Tibial nerve (tissue), 4 donors: ENCODE measurements at regions not wholly inside any gene's neighbourhood (a gene's known extent, or its start where the extent isn't known, plus 50 kb on each side); places are given as distances from the start of the nearest gene placed in this dataset.
"Not testable (repeated sequence)": the region's sequence is repeated elsewhere in the genome, so short reads cannot be mapped to it uniquely, and the experiment has no call there.

ENCODE experiments used
- DNase-seq, 2 donors: peaks; one replicate each; pipeline ENCODE4 v3.0.0-alpha.2; 2019; ENCODE audit warnings: low spot score in 2 of 2
- H3K27ac ChIP-seq, 4 donors: fragments of 200-600 bp; sonication (generic) in 3 of 4; one replicate each; pipeline ENCODE4 v1.5.1; 2017 to 2019; ENCODE audit warnings: mild to moderate bottlenecking in 1 of 4
- H3K27me3 ChIP-seq, 2 donors: fragments of 200-600 bp; sonication (generic) in 1 of 2; one replicate each; pipeline versions ENCODE4 v1.5.1 to v1.6.0; 2017 to 2019
- H3K36me3 ChIP-seq, 3 donors: fragments of 200-600 bp; sonication (generic); one replicate each; pipeline ENCODE4 v1.5.1; 2018 to 2019
- H3K4me1 ChIP-seq, 4 donors: fragments of 200-600 bp; sonication (generic) in 3 of 4; one replicate each; pipeline ENCODE4 v1.5.1; 2017 to 2019
- H3K4me3 ChIP-seq, 4 donors: fragments of 200-600 bp; sonication (generic) in 3 of 4; one replicate each; pipeline ENCODE4 v1.5.1; 2017 to 2019; ENCODE audit warnings: mild to moderate bottlenecking in 1 of 4, moderate library complexity in 1 of 4
- H3K9me3 ChIP-seq, 4 donors: fragments of 200-600 bp; sonication (generic) in 3 of 4; one replicate each; pipeline ENCODE4 v1.5.1; 2017 to 2019
- CTCF ChIP-seq, 5 experiments: fragments of 200-600 bp in 3 of 5; fragments of 450-650 bp in 2 of 5; sonication (generic) in 3 of 5; IDR thresholded peaks; one replicate each; pipeline ENCODE4 v1.5.1; 2016 to 2019; ENCODE audit warnings: antibody characterized with exemption in 5 of 5, mild to moderate bottlenecking in 3 of 5, moderate library complexity in 2 of 5
- EP300 ChIP-seq, 2 donors: sonication (generic); formaldehyde crosslinking; IDR thresholded peaks; one replicate each; pipeline ENCODE4 v1.6.1; 2017; ENCODE audit warnings: antibody characterized with exemption in 2 of 2, mild to moderate bottlenecking in 1 of 2
- POLR2A ChIP-seq, 2 donors: fragments of 450-650 bp; IDR thresholded peaks; one replicate each; pipeline ENCODE4 v1.6.1; 2017; ENCODE audit warnings: antibody characterized with exemption in 2 of 2, mild to moderate bottlenecking in 2 of 2, moderate library complexity in 2 of 2
- WGBS, 2 donors: methylation state at CpG; one replicate each; pipeline ENCODE4 v1.1.5; 2018; 5-methylcytosine and 5-hydroxymethylcytosine counted together

DNA sequence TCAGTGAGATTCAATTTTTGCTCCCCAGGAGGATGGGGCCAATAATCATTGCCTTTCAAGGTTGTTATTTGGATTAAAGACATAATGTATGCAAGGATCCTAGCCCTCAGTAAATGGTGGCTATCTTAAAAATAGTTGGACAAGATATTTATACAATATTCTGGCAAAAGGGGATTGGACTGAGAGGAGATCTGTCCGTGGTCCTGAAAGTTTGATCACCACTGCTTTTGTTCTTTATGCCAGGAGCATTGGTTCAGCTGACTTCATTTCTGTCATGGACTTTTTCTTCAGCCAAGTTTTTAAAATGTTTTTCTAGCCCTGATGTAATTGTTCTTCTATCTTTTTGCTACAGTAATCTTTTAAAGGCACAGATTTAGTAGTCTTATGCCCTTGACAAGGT lies 70.2 kb upstream of the TCL1A start:
- 0 to 4% methylated on average over 1 of the region's 1 CpG for WGBS, 2 donors
- Histone ChIP-seq H3K4me1 (no peaks in the 10 kb centered on the region), H3K36me3 (no peaks in the 10 kb centered on the region), H3K4me3 (no peak overlapping the region), H3K27me3 (no peaks in the 10 kb centered on the region), H3K27ac (no peak overlapping the region), H3K9me3 (no peaks in the 10 kb centered on the region)
- no peak for TF ChIP-seq POLR2A (IDR thresholded peaks at IDR 0.05)
- TF ChIP-seq EP300 (IDR thresholded peaks at IDR 0.05) = no peak
- no peak for TF ChIP-seq CTCF (IDR thresholded peaks at IDR 0.05)
- DNase-seq = no peak

DNA sequence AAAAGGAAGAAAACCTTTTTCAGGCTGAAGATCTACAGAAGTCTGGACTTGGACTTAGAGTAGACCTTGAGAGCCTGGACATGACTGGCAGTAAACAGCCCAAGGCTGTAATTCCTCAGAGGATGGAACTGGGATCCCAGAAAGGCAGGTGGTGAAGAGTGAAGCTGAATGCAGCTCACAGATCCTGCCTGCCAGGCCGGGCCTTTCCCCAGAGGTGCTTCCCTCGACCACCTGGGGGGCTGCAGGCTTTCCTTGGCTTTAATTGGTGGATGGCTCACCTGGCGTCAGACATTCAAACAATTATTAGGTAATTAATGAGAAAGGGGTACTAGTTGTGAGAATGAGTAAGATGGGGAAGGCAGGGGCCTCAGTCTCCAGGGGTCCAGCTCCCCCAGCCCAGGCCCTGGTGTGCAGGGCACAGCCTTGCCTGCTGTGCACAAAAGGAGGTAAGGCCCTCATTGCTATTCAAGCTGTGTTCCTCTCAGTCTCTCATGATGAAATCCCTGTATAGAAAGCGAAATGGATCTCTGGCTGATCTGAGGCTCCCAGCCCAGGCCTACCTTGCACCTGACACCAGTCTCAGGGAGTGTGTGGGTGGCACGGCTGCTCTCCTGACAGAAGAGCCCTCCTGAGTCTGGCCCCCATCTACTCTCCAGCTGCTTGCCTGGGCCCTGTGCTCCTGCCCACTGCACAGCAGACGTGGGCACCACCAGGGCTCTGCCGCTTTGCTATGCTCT lies 63.0 kb upstream of the TCL1A start:
- WGBS, 2 donors = 57 to 66% methylated on average over 7 of the region's 7 CpGs
- Histone ChIP-seq H3K4me3 (no peak overlapping the region), H3K27ac (no peak overlapping the region), H3K4me1 (no peaks in the 10 kb centered on the region), H3K36me3 (no peaks in the 10 kb centered on the region), H3K9me3 (no peaks in the 10 kb centered on the region), H3K27me3 (no peaks in the 10 kb centered on the region)
- no peak for DNase-seq
- TF ChIP-seq POLR2A (IDR thresholded peaks at IDR 0.05) (no peak), EP300 (IDR thresholded peaks at IDR 0.05) (no peak), CTCF (IDR thresholded peaks at IDR 0.05) (no peak)

GRCh38 chr14:95774265-95775160 lies 60.6 kb upstream of the TCL1A start:
- Histone ChIP-seq H3K9me3 (no peaks in the 10 kb centered on the region), H3K4me3 (no peak overlapping the region), H3K4me1 (no peaks in the 10 kb centered on the region), H3K36me3 (no peaks in the 10 kb centered on the region), H3K27me3 (no peaks in the 10 kb centered on the region), H3K27ac (no peak overlapping the region)
- TF ChIP-seq EP300 (IDR thresholded peaks at IDR 0.05) = no peak
- peak; percentile 62 to 89 (median 71) for TF ChIP-seq CTCF (IDR thresholded peaks at IDR 0.05)
- WGBS, 2 donors = 56 to 57% methylated on average over 28 of the region's 28 CpGs
- DNase-seq = peak; percentile 35 to 67

- Histone ChIP-seq H3K36me3 (no peaks in the 10 kb centered on the region), H3K4me1 (no peaks in the 10 kb centered on the region), H3K27me3 (no peaks in the 10 kb centered on the region), H3K27ac (no peak overlapping the region), H3K9me3 (no peaks in the 10 kb centered on the region), H3K4me3 (no peak overlapping the region)
- 50 to 64% methylated on average over 3 of the region's 3 CpGs for WGBS, 2 donors
- TF ChIP-seq CTCF (IDR thresholded peaks at IDR 0.05) = no peak
- no peak for TF ChIP-seq EP300 (IDR thresholded peaks at IDR 0.05)
- DNase-seq = no peak
Observed at GRCh38 chr14:95770777-95771176, 56.9 kb upstream of the TCL1A start.

GRCh38 chr14:95769976-95770375 lies 56.1 kb upstream of the TCL1A start:
- no peak overlapping the region for H3K4me3 ChIP-seq
- H3K4me1 ChIP-seq = no peaks in the 10 kb centered on the region
- H3K27me3 ChIP-seq = no peaks in the 10 kb centered on the region
- no peak for DNase-seq
- H3K27ac ChIP-seq = no peak overlapping the region
- WGBS, 2 donors = 23 to 39% methylated on average over 4 of the region's 4 CpGs
- TF ChIP-seq CTCF (IDR thresholded peaks at IDR 0.05) (no peak), POLR2A (IDR thresholded peaks at IDR 0.05) (no peak), EP300 (IDR thresholded peaks at IDR 0.05) (no peak)
- H3K36me3 ChIP-seq = no peaks in the 10 kb centered on the region
- no peaks in the 10 kb centered on the region for H3K9me3 ChIP-seq

- H3K9me3 ChIP-seq, H3K4me1 ChIP-seq, DNase-seq, H3K27ac ChIP-seq, H3K4me3 ChIP-seq, H3K27me3 ChIP-seq, H3K36me3 ChIP-seq: not testable (repeated sequence)
- 8 to 13% methylated on average over 5 of the region's 5 CpGs for WGBS, 2 donors
Observed at GRCh38 chr14:95769431-95769830, 55.5 kb upstream of the TCL1A start.
